Mucosa of stomach (tissue), 1 donor: ENCODE measurements at regions not wholly inside any gene's neighbourhood (a gene's known extent, or its start where the extent isn't known, plus 50 kb on each side); places are given as distances from the start of the nearest gene placed in this dataset.

Experiments used
- H3K27me3 ChIP-seq: one replicate; pipeline ENCODE4 v1.7.0; 2013; ENCODE audit warnings: mild to moderate bottlenecking, low read length; ENCODE audit not compliant: control insufficient read depth, insufficient read depth
- H3K36me3 ChIP-seq: one replicate; pipeline ENCODE4 v1.7.0; 2013; ENCODE audit warnings: low read length; ENCODE audit not compliant: control insufficient read depth, insufficient read depth
- H3K4me1 ChIP-seq: one replicate; pipeline ENCODE4 v1.7.0; 2013; ENCODE audit warnings: mild to moderate bottlenecking, low read length; ENCODE audit not compliant: control insufficient read depth, insufficient read depth
- H3K4me3 ChIP-seq: one replicate; pipeline ENCODE4 v1.7.0; 2013; ENCODE audit warnings: low read length
- H3K9ac ChIP-seq: one replicate; pipeline ENCODE4 v1.7.0; 2013; ENCODE audit warnings: mild to moderate bottlenecking, low read length, moderate library complexity
- H3K9me3 ChIP-seq: one replicate; pipeline ENCODE4 v1.7.0; 2013; ENCODE audit warnings: mild to moderate bottlenecking, low read length, moderate library complexity; ENCODE audit not compliant: control insufficient read depth
- donor health status: Pancreatic carcinoma.

DNA sequence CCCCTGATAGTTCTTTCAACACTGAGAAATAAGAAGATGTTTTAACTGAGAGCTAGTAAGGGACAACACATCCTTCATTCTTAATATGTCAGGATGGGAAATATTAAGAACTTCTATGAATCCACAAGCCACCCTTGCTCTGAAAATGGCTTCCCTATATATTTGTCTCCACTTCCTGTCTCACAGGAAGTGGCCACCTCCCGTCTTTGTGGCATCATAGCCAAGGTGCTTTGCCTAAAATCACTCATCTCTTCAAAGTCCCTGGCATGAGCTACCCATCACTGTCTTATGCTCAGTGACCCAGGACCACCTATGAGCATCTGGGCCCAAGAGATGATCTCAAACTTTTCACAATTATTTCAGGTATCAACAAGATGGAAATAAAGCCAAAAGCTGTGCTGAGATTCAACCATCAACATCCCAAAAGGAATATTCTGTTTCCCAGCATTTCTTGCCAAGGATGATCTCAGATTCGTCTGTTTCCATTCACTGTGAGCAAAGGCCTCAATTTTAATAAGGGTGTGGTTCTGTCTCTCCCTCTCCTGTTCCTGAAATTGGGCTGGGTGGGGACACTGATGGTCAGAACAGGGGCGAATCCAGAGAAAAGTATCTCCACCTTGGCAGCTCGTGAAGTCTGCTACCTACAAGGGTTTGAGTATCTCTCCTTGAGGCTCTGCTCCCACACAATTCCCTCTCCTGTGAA lies 493.9 kb downstream of the MN1 start:
- Histone ChIP-seq H3K36me3 (no peaks in the 10 kb centered on the region), H3K4me3 (no peak overlapping the region), H3K9me3 (no peaks in the 10 kb centered on the region), H3K27me3 (peaks cover 12% of the 10 kb centered on the region), H3K9ac (no peak overlapping the region), H3K4me1 (no peaks in the 10 kb centered on the region)

DNA sequence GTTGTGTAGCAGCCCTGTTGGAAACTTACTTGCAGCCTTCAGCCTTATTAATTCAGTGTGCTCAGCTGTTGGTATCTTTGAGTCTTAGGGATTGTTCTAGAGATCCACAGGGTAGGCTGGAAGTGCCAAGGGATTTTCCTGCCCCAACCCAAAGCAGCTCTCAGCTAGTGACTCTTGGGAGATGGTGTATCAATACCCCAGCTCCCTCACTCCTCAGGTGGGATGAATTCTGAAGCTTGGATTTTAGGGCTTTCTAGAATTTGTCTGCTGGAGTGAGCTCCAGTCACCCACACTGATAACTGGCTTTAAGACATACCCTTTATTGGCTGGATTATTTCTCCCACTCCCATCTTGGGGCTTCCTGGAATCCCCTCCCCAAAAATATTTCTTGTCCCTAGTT lies 493.0 kb downstream of the MN1 start:
- peaks cover 12% of the 10 kb centered on the region for H3K27me3 ChIP-seq

DNA sequence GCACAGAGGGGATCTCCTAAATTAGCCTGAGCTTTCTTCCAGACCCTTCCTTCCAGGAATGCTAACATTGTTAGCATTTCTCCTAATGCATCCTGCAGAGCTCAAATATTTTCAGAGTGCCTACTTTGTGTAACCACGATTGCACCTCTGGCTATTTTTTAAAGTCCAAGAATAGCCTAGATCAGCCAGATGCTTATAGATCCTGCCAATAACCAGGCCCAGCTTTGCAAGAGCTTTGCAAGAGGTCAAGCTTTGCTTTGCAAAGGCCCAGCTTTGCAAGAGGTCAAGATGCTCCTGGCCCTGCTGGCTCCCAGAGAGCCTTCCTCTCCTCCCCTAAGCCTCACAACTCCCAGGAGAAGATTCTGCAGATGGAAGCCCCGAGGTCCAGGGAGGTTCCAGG lies 491.9 kb downstream of the MN1 start:
- H3K4me1 ChIP-seq, result peaks cover 9% of the 10 kb centered on the region
- H3K27me3 ChIP-seq, result peaks cover 12% of the 10 kb centered on the region
- no peaks in the 10 kb centered on the region for H3K9me3 ChIP-seq
- H3K36me3 ChIP-seq, result no peaks in the 10 kb centered on the region
- no peak overlapping the region for H3K4me3 ChIP-seq
- no peak overlapping the region for H3K9ac ChIP-seq

More for the DNA sequence above, 493.0 kb downstream of the MN1 start:
- no peaks in the 10 kb centered on the region for H3K4me1 ChIP-seq
- no peaks in the 10 kb centered on the region for H3K36me3 ChIP-seq
- no peak overlapping the region for H3K9ac ChIP-seq
- H3K9me3 ChIP-seq, result no peaks in the 10 kb centered on the region
- no peak overlapping the region for H3K4me3 ChIP-seq

DNA sequence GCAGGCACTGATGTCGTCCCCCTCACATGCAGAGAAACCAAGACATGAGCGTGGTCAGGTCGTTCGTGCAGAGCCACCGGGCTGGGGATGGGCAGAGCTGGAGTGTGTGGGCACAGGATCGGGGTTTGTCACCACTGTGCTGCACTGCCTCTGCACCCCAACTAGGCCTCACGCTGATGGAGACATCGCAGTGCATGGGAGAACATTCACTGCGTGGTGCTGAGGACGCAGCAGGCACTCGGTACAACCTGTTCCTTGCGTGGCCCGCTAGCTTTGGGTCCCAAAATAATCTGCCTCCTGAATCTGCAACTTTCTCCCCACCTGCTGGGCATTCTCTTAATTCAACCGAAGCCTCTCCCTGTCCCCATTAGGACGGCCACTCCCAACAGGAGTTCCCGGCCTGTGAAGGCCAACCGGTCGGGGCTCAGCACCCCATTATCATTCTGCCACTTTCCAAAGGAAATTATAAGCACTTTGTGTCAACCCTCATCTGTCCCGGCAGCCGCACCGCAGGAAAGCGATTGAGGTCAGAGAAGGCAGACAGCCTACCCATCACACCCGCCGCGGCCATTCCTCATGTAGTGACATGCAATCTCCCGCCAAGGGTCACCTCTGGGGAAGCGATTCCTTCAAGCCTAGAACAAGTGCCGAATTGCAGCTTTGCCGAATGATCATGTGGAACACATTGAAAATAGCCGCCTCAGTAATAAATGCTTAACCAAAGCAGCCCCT lies 490.4 kb downstream of the MN1 start:
- Histone ChIP-seq H3K36me3 (no peaks in the 10 kb centered on the region), H3K4me1 (peaks cover 11% of the 10 kb centered on the region), H3K4me3 (no peak overlapping the region), H3K9ac (no peak overlapping the region), H3K9me3 (no peaks in the 10 kb centered on the region), H3K27me3 (peaks cover 12% of the 10 kb centered on the region)

DNA sequence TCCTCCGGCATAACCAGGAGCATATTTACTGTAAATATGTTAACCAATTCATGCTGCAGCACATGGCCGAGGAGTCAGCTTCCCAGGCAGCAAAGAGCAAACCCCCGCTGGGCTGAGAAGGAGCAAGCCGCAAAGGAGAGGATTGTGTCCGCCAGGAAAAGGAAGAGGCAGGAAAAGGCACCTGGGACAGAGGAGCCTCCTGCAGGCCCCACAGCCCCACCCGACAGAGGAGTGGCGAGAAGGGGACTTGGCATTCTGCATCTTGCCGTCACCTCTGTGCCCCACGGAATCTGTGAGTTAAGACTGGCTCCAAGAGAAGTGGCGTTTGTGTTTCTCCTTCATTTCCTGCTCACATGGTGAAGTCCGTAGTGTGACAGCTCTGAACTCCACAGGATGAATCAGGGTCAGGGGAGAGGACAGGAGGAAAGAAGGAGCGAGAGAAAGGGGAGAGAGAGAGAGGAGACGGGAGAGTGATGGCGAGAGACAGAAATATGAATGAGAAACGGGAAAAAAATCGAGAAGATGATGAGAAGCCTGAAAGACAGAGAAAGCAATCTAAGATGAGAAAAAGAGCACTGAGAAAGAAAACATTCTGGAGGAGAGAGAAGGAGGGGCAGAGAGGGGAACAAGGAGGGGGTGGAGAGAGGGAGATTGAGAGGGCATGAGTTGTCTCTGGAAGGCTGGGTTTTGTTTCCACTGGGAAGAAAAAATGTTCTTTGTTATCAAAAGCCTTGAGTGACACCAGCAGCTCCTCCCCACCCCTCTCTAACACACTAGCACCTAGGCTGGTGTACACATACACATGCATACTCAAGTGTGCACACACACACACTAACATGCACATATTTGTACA lies 489.6 kb downstream of the MN1 start:
- Histone ChIP-seq H3K9me3 (no peaks in the 10 kb centered on the region), H3K4me3 (no peak overlapping the region), H3K36me3 (no peaks in the 10 kb centered on the region), H3K9ac (no peak overlapping the region), H3K4me1 (peaks cover 11% of the 10 kb centered on the region), H3K27me3 (peaks cover 12% of the 10 kb centered on the region)

DNA sequence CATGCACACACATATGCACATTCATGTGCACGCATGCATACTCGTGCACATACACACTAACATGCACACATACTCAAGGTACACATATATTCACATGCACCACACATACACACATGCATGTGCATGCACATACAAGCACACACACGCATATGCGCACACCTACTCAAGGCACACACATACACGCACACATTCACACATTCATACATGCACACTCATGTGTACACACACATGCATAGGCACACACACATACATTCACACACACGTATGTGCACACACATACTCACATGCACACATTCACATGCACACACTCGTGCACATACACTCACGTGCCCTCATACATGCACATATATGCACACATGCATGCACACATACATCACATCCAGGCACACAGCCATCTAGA lies 489.0 kb downstream of the MN1 start:
- H3K36me3 ChIP-seq, result no peaks in the 10 kb centered on the region
- peaks cover 11% of the 10 kb centered on the region for H3K4me1 ChIP-seq
- no peak overlapping the region for H3K9ac ChIP-seq
- peaks cover 12% of the 10 kb centered on the region for H3K27me3 ChIP-seq
- H3K9me3 ChIP-seq, result no peaks in the 10 kb centered on the region
- no peak overlapping the region for H3K4me3 ChIP-seq

DNA sequence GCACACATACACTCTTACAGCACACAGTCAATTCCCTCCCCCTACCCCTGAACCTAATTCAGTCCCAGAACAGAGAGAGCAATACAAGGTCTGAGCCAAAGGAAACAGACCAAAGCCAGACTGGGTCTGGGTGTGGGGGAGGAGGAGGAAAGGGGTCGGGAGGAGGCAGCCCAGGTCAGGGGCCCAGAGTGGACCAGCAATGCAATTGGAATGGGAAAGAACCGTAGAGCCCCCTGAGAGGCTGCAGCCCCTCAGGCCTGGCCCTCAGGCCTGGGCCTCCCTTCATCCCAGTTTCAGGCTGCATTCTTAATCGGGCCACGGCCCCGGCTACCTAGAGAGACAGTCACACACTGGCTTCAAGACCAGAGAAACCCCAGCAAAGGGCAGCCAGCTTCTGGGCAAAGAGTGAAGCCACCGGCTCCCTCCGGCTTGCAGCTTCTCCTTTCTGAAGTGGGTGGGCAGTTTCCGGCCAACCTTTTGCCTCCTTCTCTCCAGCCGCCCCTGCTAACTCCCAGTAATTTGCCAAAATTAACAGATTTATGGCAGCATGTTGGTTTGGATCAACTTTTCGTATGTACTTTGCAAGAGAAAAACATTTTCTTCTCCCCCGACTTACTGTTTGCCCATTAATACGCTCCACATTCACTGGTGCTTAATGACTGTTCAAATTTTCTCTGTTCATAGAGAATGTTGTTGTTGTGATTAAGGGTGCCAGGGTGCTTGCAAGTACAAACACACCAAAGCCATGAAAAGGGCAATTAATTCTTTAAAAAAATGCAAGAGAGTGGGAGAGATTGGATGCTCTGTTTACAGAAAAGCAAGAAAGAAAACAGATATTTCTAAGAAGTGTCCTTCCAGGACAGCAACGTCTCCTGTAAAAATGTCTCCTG lies 488.3 kb downstream of the MN1 start:
- H3K9ac ChIP-seq, result no peak overlapping the region
- H3K4me3 ChIP-seq, result no peak overlapping the region

DNA sequence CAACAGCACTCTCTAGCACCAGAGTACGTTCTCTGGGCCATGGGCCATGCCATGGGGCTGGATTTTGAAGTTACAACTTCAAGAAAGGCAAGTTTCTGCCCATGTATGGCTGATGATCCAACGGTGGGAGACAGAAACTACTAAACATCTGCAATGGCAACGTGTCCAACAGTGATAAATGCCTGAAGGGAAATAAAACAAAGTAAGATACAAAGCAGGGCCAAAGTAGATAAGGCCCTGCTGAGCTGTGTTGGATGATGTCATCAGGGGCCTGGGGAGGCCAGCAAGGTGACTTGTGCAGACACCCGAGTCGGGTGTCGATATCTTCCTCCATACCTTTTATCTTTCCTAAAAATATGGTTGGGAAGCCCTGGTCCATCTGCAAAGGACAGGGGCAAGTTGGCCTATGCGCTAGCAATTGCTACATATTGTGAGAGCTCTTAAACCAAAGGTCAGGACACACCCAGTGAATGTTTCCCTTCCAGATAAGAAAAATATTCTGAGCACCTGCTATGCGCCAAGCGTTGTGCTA lies 487.2 kb downstream of the MN1 start:
- H3K4me3 ChIP-seq, result no peak overlapping the region
- H3K36me3 ChIP-seq, result no peaks in the 10 kb centered on the region
- H3K9ac ChIP-seq, result no peak overlapping the region
- peaks cover 11% of the 10 kb centered on the region for H3K4me1 ChIP-seq
- H3K9me3 ChIP-seq, result no peaks in the 10 kb centered on the region
- H3K27me3 ChIP-seq, result peaks cover 12% of the 10 kb centered on the region

More for the DNA sequence above, 488.3 kb downstream of the MN1 start:
- Histone ChIP-seq H3K36me3 (no peaks in the 10 kb centered on the region), H3K4me1 (peaks cover 11% of the 10 kb centered on the region), H3K27me3 (peaks cover 12% of the 10 kb centered on the region), H3K9me3 (no peaks in the 10 kb centered on the region)

DNA sequence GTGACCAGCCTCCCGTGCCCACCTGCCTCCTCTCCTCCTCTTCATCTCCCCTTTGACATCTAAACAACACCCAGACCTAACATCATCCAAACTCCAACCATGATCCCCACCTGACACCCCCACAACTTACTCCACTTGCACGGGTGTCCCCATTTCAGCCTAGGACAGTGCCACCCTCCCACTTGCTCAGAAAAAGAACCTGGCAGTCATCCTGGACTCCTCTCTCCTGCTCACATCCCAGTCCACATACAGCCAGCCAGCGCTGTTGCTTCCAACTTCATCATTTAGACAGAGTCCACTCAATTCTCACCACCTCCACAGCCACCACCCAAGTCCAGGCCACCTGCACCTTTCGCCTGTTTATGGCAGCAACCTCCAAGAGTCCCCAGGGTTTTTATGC lies 485.7 kb downstream of the MN1 start:
- no peaks in the 10 kb centered on the region for H3K9me3 ChIP-seq
- H3K36me3 ChIP-seq, result no peaks in the 10 kb centered on the region
- H3K9ac ChIP-seq, result no peak overlapping the region
- peaks cover 11% of the 10 kb centered on the region for H3K4me1 ChIP-seq
- no peak overlapping the region for H3K4me3 ChIP-seq
- peaks cover 9% of the 10 kb centered on the region for H3K27me3 ChIP-seq

DNA sequence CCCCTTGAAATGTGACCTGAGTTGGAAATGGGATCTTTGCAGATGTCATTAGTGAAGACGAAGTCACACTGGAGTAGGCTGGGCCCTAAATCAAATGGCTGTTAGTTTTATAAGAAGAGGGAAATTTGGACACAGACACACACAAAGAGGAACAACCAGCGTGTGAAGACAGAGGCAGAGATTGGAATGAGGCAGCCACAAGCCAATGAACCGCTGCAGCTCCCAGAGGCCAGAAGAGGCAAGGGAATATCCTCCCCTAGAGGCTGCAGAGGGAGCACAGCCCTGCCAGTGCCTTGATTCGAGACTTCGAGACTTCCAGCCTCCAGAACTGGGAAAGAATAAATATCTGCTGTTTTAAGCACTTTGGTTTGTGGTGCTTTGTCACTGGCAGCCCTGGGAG lies 484.5 kb downstream of the MN1 start:
- H3K4me1 ChIP-seq, result peaks cover 11% of the 10 kb centered on the region
- no peak overlapping the region for H3K9ac ChIP-seq
- H3K4me3 ChIP-seq, result no peak overlapping the region
- H3K9me3 ChIP-seq, result no peaks in the 10 kb centered on the region
- H3K27me3 ChIP-seq, result no peaks in the 10 kb centered on the region
- no peaks in the 10 kb centered on the region for H3K36me3 ChIP-seq

DNA sequence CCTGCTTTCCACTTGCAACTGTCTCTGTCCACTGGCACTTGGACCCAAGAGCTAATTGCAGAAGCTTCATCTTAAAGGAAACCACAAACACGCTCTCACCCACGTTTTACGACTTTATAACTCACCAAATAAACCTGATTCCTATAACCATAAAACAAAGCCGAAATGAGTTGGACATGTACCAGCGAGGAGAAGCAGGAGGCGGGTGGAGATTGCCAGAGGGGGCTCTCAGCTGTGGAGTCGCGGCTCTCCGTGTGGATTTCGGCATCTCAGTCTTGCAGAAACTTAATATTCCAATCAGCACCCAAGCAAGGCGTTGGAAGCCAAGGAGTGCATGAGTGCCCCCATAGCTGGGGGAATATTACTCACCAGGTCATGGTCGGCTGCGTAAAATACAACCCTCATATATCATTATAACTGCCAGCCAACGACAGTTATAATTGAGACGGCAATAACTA lies 483.6 kb downstream of the MN1 start:
- H3K4me1 ChIP-seq, result peaks cover 11% of the 10 kb centered on the region

More for the DNA sequence above, 483.6 kb downstream of the MN1 start:
- Histone ChIP-seq H3K9ac (no peak overlapping the region), H3K27me3 (peaks cover under 1% of the 10 kb centered on the region), H3K9me3 (no peaks in the 10 kb centered on the region), H3K4me3 (no peak overlapping the region), H3K36me3 (no peaks in the 10 kb centered on the region)
